Adrenal gland (tissue), 9 donors: ENCODE measurements at regions not wholly inside any gene's neighbourhood (a gene's known extent, or its start where the extent isn't known, plus 50 kb on each side); places are given as distances from the start of the nearest gene placed in this dataset.

Source experiments
- DNase-seq, 7 donors: peaks; one replicate each; pipeline ENCODE4 v3.0.0-alpha.2; 2019 to 2020
- H3K27ac ChIP-seq, 5 donors: fragments of 200-600 bp; sonication (generic) in 4 of 5; 1 replicate in 3 of 5; 2 replicates in 2 of 5; pipeline versions ENCODE4 v1.5.1 to v1.8.0; 2016 to 2020; ENCODE audit warnings: mild to moderate bottlenecking in 1 of 5
- H3K27me3 ChIP-seq: fragments of 200-600 bp; 2 replicates; pipeline ENCODE4 v1.8.0; 2021
- H3K36me3 ChIP-seq, 2 donors: fragments of 200-600 bp; replicated peaks in 1 of 2; 1 replicate in 1 of 2; 2 replicates in 1 of 2; pipeline versions ENCODE4 v1.5.1 to v1.8.0; 2018 to 2022
- H3K4me1 ChIP-seq, 2 donors: fragments of 200-600 bp; replicated peaks in 1 of 2; 1 replicate in 1 of 2; 2 replicates in 1 of 2; pipeline versions ENCODE4 v1.5.1 to v1.8.0; 2018 to 2021
- H3K4me3 ChIP-seq, 4 donors: fragments of 200-600 bp; sonication (generic) in 3 of 4; one replicate each; pipeline ENCODE4 v1.5.1; 2016 to 2018
- H3K9me3 ChIP-seq, 3 donors: fragments of 200-600 bp; sonication (generic) in 1 of 3; replicated peaks in 1 of 3; 1 replicate in 2 of 3; 2 replicates in 1 of 3; pipeline versions ENCODE4 v1.5.1 to v1.8.0; 2016 to 2021
- POLR2A ChIP-seq, 2 donors: fragments of 450-650 bp; IDR thresholded peaks; one replicate each; pipeline ENCODE4 v1.6.1; 2017; ENCODE audit warnings: antibody characterized with exemption in 2 of 2, mild to moderate bottlenecking in 2 of 2, moderate library complexity in 1 of 2
- WGBS, 4 donors: extraction: QIAGEN DNeasy Blood & Tissue Kit in 2 of 4; methylation state at CpG; one replicate each; pipeline versions ENCODE4 v1.1.5 to v1.1.7; 2013 to 2017; 5-methylcytosine and 5-hydroxymethylcytosine counted together
- intact Hi-C, 2 donors: fragments of 100-400 bp; cut with DNase I; formaldehyde crosslinking; loops; one replicate each; pipeline versions ENCODE4 v1.14.1 to v1.15.0; 2022 to 2023
- TF ChIP-seq, protein P1 (sequence below), 6 experiments: fragments of 450-650 bp in 4 of 6; fragments of 200-600 bp in 2 of 6; sonication (generic) in 1 of 6; IDR thresholded peaks; 1 replicate in 5 of 6; 2 replicates in 1 of 6; pipeline versions ENCODE4 v1.5.1 to v1.8.0; 2016 to 2021; ENCODE audit warnings: antibody characterized with exemption in 6 of 6, mild to moderate bottlenecking in 2 of 6, moderate library complexity in 1 of 6
- donor health status: healthy with polysubstance abuse.
- donor health status: Bipolar disorder and iron deficiency.
- donor health status: DM: yes; HTN: yes; CAD: no.
- donor health status: DM: no; HTN: no; CAD: no.
- donor health status: DM: no; HTN: no; CAD: no.

GRCh38 chr3:72459588-72459987, 388.7 kb downstream of the SHQ1 start:
- Histone ChIP-seq H3K27ac (no peak overlapping the region), H3K4me1 (no peaks in the 10 kb centered on the region), H3K27me3 (no peaks in the 10 kb centered on the region), H3K36me3 (no peaks in the 10 kb centered on the region), H3K9me3 (no peaks in the 10 kb centered on the region), H3K4me3 (no peak overlapping the region)
- no peak for DNase-seq
- TF ChIP-seq, protein P1, sequence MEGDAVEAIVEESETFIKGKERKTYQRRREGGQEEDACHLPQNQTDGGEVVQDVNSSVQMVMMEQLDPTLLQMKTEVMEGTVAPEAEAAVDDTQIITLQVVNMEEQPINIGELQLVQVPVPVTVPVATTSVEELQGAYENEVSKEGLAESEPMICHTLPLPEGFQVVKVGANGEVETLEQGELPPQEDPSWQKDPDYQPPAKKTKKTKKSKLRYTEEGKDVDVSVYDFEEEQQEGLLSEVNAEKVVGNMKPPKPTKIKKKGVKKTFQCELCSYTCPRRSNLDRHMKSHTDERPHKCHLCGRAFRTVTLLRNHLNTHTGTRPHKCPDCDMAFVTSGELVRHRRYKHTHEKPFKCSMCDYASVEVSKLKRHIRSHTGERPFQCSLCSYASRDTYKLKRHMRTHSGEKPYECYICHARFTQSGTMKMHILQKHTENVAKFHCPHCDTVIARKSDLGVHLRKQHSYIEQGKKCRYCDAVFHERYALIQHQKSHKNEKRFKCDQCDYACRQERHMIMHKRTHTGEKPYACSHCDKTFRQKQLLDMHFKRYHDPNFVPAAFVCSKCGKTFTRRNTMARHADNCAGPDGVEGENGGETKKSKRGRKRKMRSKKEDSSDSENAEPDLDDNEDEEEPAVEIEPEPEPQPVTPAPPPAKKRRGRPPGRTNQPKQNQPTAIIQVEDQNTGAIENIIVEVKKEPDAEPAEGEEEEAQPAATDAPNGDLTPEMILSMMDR (IDR thresholded peaks at IDR 0.05) = no peak
- no peak for TF ChIP-seq POLR2A (IDR thresholded peaks at IDR 0.05)
- intact Hi-C loops = no loop called here

DNA sequence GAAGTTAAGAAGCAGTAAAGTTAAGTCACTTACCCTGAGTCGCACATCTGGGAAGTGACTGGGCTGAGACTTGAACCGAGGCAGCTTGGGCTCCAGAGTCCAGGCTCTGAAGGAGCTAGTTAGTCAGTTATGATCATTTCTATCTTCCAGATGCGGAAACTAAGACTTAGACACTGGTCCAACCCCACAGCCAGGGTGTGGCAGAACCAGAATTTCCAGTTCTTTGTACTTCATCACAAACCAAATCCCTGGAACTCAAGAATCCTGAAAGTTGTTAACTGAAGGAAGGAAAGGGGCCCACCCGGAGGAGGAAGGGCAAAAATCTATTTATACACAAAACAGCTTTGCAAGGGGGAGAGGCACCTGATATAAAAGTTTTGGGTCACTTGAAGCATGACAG, 389.9 kb downstream of the SHQ1 start:
- Histone ChIP-seq H3K9me3 (no peaks in the 10 kb centered on the region), H3K4me1 (no peaks in the 10 kb centered on the region), H3K27ac (no peak overlapping the region), H3K27me3 (no peaks in the 10 kb centered on the region), H3K36me3 (no peaks in the 10 kb centered on the region), H3K4me3 (no peak overlapping the region)
- 80 to 91% (median 85%) methylated on average over 4 of the region's 4 CpGs for WGBS, 4 donors
- intact Hi-C loops = no loop called here
- no peak for DNase-seq
- no peak for TF ChIP-seq POLR2A (IDR thresholded peaks at IDR 0.05)
- TF ChIP-seq, protein P1 (IDR thresholded peaks at IDR 0.05) = no peak

- Histone ChIP-seq H3K9me3 (no peaks in the 10 kb centered on the region), H3K36me3 (no peaks in the 10 kb centered on the region), H3K4me1 (no peaks in the 10 kb centered on the region), H3K27ac (no peak overlapping the region), H3K27me3 (no peaks in the 10 kb centered on the region), H3K4me3 (no peak overlapping the region)
- WGBS, 4 donors = 80 to 95% (median 89%) methylated on average over 3 of the region's 3 CpGs
- no peak for DNase-seq
- intact Hi-C loops = no loop called here
- TF ChIP-seq POLR2A (IDR thresholded peaks at IDR 0.05) = no peak
- TF ChIP-seq, protein P1 (IDR thresholded peaks at IDR 0.05) = no peak
Measured at GRCh38 chr3:72454441-72454840, 393.8 kb downstream of the SHQ1 start.

DNA sequence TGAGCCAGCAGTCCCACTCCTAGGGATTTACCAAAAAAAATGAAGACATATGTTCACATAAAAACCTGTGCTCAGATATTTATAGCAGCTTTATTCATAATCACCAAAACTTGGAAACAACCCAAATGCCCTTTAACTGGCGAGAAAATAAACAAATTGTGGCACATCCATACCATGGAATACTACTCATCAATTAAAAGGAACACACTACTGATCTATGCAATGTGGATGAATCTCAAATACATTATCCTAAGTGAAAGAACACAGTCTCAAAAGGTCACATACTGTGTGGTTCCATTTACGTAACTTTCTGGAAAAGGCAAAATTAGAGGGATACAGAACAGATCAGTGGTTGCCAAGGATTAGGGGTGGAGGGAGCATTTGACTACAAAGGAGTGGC, 394.5 kb downstream of the SHQ1 start:
- Histone ChIP-seq H3K9me3 (no peaks in the 10 kb centered on the region), H3K4me3 (no peak overlapping the region), H3K27ac (no peak overlapping the region), H3K27me3 (no peaks in the 10 kb centered on the region), H3K36me3 (no peaks in the 10 kb centered on the region), H3K4me1 (peaks cover 0 to 2% of the 10 kb centered on the region in 2 donors)
- no peak for DNase-seq
- TF ChIP-seq, protein P1 (IDR thresholded peaks at IDR 0.05) = no peak
- no peak for TF ChIP-seq POLR2A (IDR thresholded peaks at IDR 0.05)
- WGBS, 4 donors = 83 to 92% (median 88%) methylated on average over 2 of the region's 2 CpGs
- intact Hi-C loops = no loop called here
